ENCODE measurements at regions not wholly inside any gene's neighbourhood (a gene's known extent, or its start where the extent isn't known, plus 50 kb on each side); places are given as distances from the start of the nearest gene placed in this dataset.

DNA sequence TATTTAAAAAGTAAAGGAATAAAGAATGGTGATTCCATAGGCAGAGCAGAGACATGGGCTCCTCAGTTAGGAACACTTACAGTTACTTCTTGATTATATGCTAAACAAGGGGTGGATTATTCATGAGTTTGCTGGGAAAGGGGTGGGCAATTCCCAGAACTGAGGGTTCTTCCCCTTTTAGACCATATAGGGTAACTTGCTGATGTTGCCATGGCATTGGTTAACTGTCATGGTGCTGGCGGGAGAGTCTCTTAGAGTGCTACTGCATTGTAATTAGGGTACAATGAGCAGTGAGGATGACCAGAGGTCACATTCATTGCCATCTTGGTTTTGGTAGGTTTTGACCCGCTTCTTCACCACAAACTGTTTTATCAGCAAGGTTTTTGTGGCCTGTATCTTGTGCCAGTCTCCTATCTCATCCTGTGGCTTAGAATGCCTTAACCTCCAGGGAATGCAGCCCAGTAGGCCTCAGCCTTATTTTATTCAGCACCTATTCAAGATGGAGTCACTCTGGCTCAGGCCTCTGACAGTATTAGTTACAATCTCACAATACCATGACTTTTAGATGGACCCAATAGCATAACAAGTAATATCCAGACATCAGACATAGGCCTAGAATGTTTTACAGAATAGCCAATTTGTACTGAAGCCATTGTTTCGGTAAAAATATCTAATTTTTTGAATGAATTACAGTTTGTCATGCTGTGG is 106.8 kb downstream of the ZBTB18 start:
- H3K27ac ChIP-seq (ENCODE audit: low read depth in 2 of 2, low read length in 2 of 2): no peak overlapping the region
- no peak for DNase-seq

DNA sequence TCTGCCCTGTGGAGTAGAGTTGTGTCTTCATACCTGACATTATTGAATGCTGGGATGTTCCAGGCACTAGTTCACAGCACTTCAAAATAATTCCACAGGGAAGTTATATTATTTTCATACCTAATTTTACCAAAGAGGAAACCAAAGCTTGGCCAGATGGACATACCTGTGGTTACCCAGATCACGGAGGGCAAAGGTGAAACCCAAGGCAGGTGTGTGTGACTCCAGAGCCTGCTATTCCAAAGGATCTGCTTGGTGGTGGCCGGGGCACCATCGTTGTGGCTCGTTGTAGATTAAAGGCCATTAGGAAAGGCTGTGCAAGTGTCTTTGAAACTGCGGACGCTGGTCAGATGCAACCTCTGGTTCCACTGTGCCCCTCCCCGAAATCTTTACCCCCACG is 108.6 kb downstream of the ZBTB18 start:
- TF ChIP-seq, protein P1, sequence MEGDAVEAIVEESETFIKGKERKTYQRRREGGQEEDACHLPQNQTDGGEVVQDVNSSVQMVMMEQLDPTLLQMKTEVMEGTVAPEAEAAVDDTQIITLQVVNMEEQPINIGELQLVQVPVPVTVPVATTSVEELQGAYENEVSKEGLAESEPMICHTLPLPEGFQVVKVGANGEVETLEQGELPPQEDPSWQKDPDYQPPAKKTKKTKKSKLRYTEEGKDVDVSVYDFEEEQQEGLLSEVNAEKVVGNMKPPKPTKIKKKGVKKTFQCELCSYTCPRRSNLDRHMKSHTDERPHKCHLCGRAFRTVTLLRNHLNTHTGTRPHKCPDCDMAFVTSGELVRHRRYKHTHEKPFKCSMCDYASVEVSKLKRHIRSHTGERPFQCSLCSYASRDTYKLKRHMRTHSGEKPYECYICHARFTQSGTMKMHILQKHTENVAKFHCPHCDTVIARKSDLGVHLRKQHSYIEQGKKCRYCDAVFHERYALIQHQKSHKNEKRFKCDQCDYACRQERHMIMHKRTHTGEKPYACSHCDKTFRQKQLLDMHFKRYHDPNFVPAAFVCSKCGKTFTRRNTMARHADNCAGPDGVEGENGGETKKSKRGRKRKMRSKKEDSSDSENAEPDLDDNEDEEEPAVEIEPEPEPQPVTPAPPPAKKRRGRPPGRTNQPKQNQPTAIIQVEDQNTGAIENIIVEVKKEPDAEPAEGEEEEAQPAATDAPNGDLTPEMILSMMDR (IDR thresholded peaks at IDR 0.05; ENCODE audit: borderline replicate concordance, extremely low read depth, insufficient read depth): no peak
- DNase-seq (no peak), FAIRE-seq (no peak)
- intact Hi-C loops (cut with DNase I): no loop called here
- H3K36me3 ChIP-seq (ENCODE audit: control insufficient read depth in 2 of 3, insufficient read depth in 3 of 3, low read length in 3 of 3): no peaks in the 10 kb centered on the region
- peaks cover 0 to 2% (median 0%) of the 10 kb centered on the region in 3 donors for H3K4me1 ChIP-seq (ENCODE audit: control insufficient read depth in 2 of 3, insufficient read depth in 2 of 3, low read depth in 1 of 3, low read length in 3 of 3)
- no peak overlapping the region for H3K9ac ChIP-seq (ENCODE audit: low read length in 3 of 3)
- no peaks in the 10 kb centered on the region for H3K9me3 ChIP-seq (ENCODE audit: control insufficient read depth in 2 of 3, insufficient read depth in 1 of 3, low read length in 3 of 3)
- H3K27me3 ChIP-seq (ENCODE audit: control insufficient read depth, insufficient read depth, low read length): no peaks in the 10 kb centered on the region
- H3K4me3 ChIP-seq (ENCODE audit: low read length in 3 of 3): no peak overlapping the region
- no peak overlapping the region for H3K27ac ChIP-seq (ENCODE audit: low read depth in 2 of 2, low read length in 2 of 2)

More for the DNA sequence above, 106.8 kb downstream of the ZBTB18 start:
- H3K9ac ChIP-seq (ENCODE audit: low read length in 3 of 3): no peak overlapping the region
- H3K4me3 ChIP-seq (ENCODE audit: low read length in 3 of 3): no peak overlapping the region
- H3K27me3 ChIP-seq (ENCODE audit: control insufficient read depth, insufficient read depth, low read length): no peaks in the 10 kb centered on the region
- no peaks in the 10 kb centered on the region for H3K36me3 ChIP-seq (ENCODE audit: control insufficient read depth in 2 of 3, insufficient read depth in 3 of 3, low read length in 3 of 3)
- no peak for FAIRE-seq
- peaks cover 0 to 2% (median 0%) of the 10 kb centered on the region in 3 donors for H3K4me1 ChIP-seq (ENCODE audit: control insufficient read depth in 2 of 3, insufficient read depth in 2 of 3, low read depth in 1 of 3, low read length in 3 of 3)
- intact Hi-C loops (cut with DNase I): no loop called here
- no peaks in the 10 kb centered on the region for H3K9me3 ChIP-seq (ENCODE audit: control insufficient read depth in 2 of 3, insufficient read depth in 1 of 3, low read length in 3 of 3)
- TF ChIP-seq, protein P1 (IDR thresholded peaks at IDR 0.05; ENCODE audit: borderline replicate concordance, extremely low read depth, insufficient read depth): no peak

DNA sequence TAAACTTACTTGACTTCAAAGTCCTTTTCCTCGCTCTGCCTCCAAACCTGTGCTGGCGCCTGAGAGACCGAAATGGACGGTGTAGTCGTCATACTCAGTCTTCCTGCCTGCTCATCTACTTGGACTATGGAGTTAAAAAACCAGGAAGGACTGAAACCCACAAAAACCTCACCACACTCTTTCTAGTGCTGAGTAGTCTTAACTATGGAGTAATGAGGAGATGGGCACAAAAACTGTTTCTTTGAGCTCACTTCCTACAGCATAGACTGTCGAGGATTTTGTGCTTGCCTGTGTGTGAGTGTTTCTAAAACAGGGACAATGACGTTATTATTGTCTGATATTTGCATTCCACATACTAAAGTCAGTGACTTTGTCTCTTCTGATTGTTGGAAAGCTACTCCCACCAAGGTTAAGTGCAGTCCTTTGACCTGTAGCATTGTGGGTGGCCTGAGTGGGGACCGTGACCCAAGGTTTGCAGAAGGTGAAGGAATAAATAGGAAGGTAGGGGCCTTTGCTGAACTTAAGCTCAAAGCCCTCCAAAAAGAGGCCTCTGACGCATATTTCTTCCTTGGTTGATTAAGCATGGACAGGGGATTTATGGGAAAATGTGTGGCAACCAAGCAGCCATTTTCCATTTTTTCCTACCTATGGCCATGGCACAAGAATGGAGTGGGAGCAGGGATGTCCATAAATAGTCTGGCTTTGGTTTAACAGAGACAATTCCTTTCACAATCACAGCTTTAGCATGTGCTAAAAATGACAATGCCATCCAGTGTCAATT is 109.6 kb downstream of the ZBTB18 start:
- no peak for FAIRE-seq
- no peaks in the 10 kb centered on the region for H3K27me3 ChIP-seq (ENCODE audit: control insufficient read depth, insufficient read depth, low read length)
- no peaks in the 10 kb centered on the region for H3K36me3 ChIP-seq (ENCODE audit: control insufficient read depth in 2 of 3, insufficient read depth in 3 of 3, low read length in 3 of 3)

More for the DNA sequence above, 109.6 kb downstream of the ZBTB18 start:
- intact Hi-C loops (cut with DNase I): no loop called here
- Histone ChIP-seq H3K9ac (ENCODE audit: low read length in 3 of 3) (no peak overlapping the region), H3K9me3 (ENCODE audit: control insufficient read depth in 2 of 3, insufficient read depth in 1 of 3, low read length in 3 of 3) (no peaks in the 10 kb centered on the region), H3K4me3 (ENCODE audit: low read length in 3 of 3) (no peak overlapping the region), H3K27ac (ENCODE audit: low read depth in 2 of 2, low read length in 2 of 2) (no peak overlapping the region), H3K4me1 (ENCODE audit: control insufficient read depth in 2 of 3, insufficient read depth in 2 of 3, low read depth in 1 of 3, low read length in 3 of 3) (no peaks in the 10 kb centered on the region)
- DNase-seq: no peak
- TF ChIP-seq, protein P1 (IDR thresholded peaks at IDR 0.05; ENCODE audit: borderline replicate concordance, extremely low read depth, insufficient read depth): no peak

All from kidney (tissue), 13 donors.